KOPT-K1 (cell line): ENCODE measurements at regions not wholly inside any gene's neighbourhood (a gene's known extent, or its start where the extent isn't known, plus 50 kb on each side); places are given as distances from the start of the nearest gene placed in this dataset.
"Not testable (repeated sequence)": the region's sequence is repeated elsewhere in the genome, so short reads cannot be mapped to it uniquely, and the experiment has no call there.

Experiments used
- H3K27ac ChIP-seq: fragments of 200-600 bp; sonication (generic); 2 replicates; pipeline ENCODE4 v1.5.1; 2016; ENCODE audit warnings: antibody characterized with exemption, mild to moderate bottlenecking, low read depth, low read length; ENCODE audit not compliant: poor library complexity, severe bottlenecking
- H3K36me3 ChIP-seq: fragments of 200-600 bp; sonication (generic); 2 replicates; pipeline ENCODE4 v1.5.1; 2017; ENCODE audit warnings: antibody characterized with exemption, mild to moderate bottlenecking, low read length, moderate library complexity; ENCODE audit not compliant: insufficient read depth
- H3K9me3 ChIP-seq: fragments of 200-600 bp; sonication (generic); 2 replicates; pipeline ENCODE4 v1.5.1; 2017; ENCODE audit warnings: antibody characterized with exemption, low read length, mild to moderate bottlenecking; ENCODE audit not compliant: insufficient read depth, poor library complexity, severe bottlenecking

GRCh38 chr6:30815041-30815742 is 69.1 kb upstream of the DDR1 start:
- not testable (repeated sequence) for H3K9me3 ChIP-seq, H3K36me3 ChIP-seq, H3K27ac ChIP-seq

- Histone ChIP-seq H3K27ac (no peak overlapping the region), H3K9me3 (no peaks in the 10 kb centered on the region)
Measured at GRCh38 chr6:30814146-30815040, 69.9 kb upstream of the DDR1 start.

GRCh38 chr6:30813631-30814145 is 69.3 kb upstream of the IER3 start:
- no peaks in the 10 kb centered on the region for H3K9me3 ChIP-seq
- no peaks in the 10 kb centered on the region for H3K36me3 ChIP-seq
- no peak overlapping the region for H3K27ac ChIP-seq

More at GRCh38 chr6:30814146-30815040, 69.9 kb upstream of the DDR1 start:
- H3K36me3 ChIP-seq, result no peaks in the 10 kb centered on the region

GRCh38 chr6:30810813-30811339 is 66.5 kb upstream of the IER3 start:
- no peaks in the 10 kb centered on the region for H3K9me3 ChIP-seq
- no peak overlapping the region for H3K27ac ChIP-seq
- no peaks in the 10 kb centered on the region for H3K36me3 ChIP-seq

- not testable (repeated sequence) for H3K27ac ChIP-seq, H3K36me3 ChIP-seq, H3K9me3 ChIP-seq
Measured at GRCh38 chr6:30807566-30807965, 63.2 kb upstream of the IER3 start.

- Histone ChIP-seq H3K36me3 (no peaks in the 10 kb centered on the region), H3K27ac (no peak overlapping the region), H3K9me3 (no peaks in the 10 kb centered on the region)
Measured at GRCh38 chr6:30806581-30807183, 62.3 kb upstream of the IER3 start.

GRCh38 chr6:30804333-30804732 is 60.0 kb upstream of the IER3 start:
- Histone ChIP-seq H3K9me3 (no peaks in the 10 kb centered on the region), H3K27ac (no peak overlapping the region), H3K36me3 (no peaks in the 10 kb centered on the region)

- Histone ChIP-seq H3K9me3 (no peaks in the 10 kb centered on the region), H3K36me3 (no peaks in the 10 kb centered on the region), H3K27ac (no peak overlapping the region)
Measured at GRCh38 chr6:30802731-30803130, 58.4 kb upstream of the IER3 start.

GRCh38 chr6:30801950-30802349 is 57.6 kb upstream of the IER3 start:
- Histone ChIP-seq H3K9me3 (no peaks in the 10 kb centered on the region), H3K36me3 (no peaks in the 10 kb centered on the region), H3K27ac (no peak overlapping the region)

- no peak overlapping the region for H3K27ac ChIP-seq
- H3K36me3 ChIP-seq, result no peaks in the 10 kb centered on the region
- H3K9me3 ChIP-seq, result no peaks in the 10 kb centered on the region
Measured at GRCh38 chr6:30800871-30801270, 56.5 kb upstream of the IER3 start.

- no peaks in the 10 kb centered on the region for H3K36me3 ChIP-seq
- no peak overlapping the region for H3K27ac ChIP-seq
- no peaks in the 10 kb centered on the region for H3K9me3 ChIP-seq
Measured at GRCh38 chr6:30799210-30799609, 54.9 kb upstream of the IER3 start.

GRCh38 chr6:30798494-30798893 is 54.1 kb upstream of the IER3 start:
- no peaks in the 10 kb centered on the region for H3K9me3 ChIP-seq
- no peaks in the 10 kb centered on the region for H3K36me3 ChIP-seq
- no peak overlapping the region for H3K27ac ChIP-seq

- Histone ChIP-seq H3K36me3 (no peaks in the 10 kb centered on the region), H3K27ac (no peak overlapping the region)
Measured at GRCh38 chr6:30795549-30796293, 51.4 kb upstream of the IER3 start.

More at GRCh38 chr6:30795549-30796293, 51.4 kb upstream of the IER3 start:
- no peaks in the 10 kb centered on the region for H3K9me3 ChIP-seq
